ENCODE measurements at regions not wholly inside any gene's neighbourhood (a gene's known extent, or its start where the extent isn't known, plus 50 kb on each side); places are given as distances from the start of the nearest gene placed in this dataset.
"Not testable (repeated sequence)": the region's sequence is repeated elsewhere in the genome, so short reads cannot be mapped to it uniquely, and the experiment has no call there.

DNA sequence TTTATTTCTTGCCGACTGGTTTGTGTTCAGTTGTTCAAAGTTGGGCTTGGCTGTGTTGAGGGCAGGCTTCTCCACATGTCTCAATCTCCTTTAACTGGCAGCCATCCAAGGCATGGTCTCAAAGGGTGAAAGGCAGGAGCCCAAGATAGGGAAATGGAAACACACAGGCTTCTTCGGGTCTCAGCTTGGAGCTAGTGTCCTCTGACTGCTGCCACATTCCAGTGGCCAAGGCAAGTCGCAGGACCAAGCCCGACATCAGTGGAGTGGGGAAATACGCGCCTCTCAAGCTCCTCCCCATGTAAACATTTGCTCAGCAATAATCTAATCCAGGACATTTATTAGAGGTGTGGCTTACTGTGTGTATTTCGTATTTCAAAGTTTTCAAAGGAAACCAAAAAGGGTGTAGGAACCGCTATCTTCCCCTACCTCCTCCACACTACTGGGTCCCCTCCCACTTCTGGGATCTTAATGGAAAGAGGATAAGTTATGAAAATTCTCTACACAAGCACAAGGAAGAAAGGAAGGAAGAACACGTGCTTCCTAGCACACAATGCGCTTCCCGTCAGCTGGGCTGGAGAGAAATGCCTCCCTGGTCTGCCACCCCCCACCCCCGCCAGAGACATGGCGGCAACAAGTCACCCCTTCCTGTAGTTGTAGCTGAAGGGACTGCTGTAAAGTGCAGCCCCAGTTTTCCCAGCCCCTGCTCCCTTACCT lies 181.7 kb downstream of the FAM43A start:
- DNase-seq (ENCODE audit: low spot score): no peak

DNA sequence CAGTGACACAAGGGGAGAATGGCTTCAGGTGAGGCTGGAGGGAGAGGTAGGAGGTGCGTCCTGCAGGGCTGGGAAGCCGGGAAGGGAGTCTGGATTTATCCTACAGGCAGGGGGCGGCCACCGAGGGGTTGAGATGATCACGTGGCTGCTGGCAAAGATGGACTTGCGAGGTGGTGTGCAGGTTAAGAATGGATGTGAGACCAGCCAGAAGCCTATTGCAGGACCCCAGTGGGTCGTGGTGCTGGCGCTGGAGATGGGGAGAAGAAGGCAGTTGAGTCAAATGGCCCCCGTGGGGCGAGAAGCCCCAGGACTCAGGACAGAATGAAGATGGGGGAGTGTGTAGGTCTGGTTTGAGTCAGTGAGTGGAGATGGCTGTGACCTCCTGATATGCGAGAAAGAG lies 183.1 kb downstream of the FAM43A start:
- DNase-seq (ENCODE audit: low spot score): no peak

- DNase-seq (ENCODE audit: low spot score): no peak
These were observed 183.9 kb downstream of the FAM43A start for GRCh38 chr3:194869482-194870169.

- DNase-seq (ENCODE audit: low spot score): no peak
These were observed 184.9 kb downstream of the FAM43A start for GRCh38 chr3:194870394-194871110.

DNA sequence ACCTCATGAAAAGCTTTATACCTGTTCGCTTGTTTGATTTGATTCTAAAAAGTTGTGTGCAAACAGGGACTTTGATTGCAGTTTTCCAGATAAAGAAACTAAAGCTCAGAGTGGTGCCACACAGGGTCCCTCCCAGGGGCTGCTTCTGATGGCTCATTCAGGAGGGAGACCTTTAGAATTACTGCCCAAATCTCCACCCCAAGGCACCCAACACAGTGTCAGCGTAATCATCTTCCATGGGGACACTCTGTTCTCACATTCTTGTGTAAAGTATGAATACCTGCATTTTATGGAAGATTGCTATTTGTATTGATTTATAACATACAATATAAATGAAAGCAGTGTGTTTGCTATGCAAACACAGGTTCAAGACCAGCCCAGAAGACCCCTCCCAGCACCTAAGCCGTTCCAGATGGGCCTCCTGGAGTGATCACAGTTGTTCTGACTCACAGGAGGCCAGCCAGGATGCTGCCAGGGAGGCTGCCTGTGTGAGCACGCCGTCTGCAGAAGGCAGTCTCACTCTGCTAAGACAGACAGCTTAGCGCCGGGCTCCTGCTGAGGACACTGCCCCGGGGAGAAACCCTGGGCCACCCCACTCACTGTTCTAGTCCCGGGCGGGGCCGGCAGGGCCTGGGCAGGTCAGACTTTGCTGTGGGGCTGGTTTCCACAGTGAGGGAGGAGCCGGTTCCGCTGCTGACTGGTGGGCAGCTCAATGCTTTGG lies 185.6 kb downstream of the FAM43A start:
- DNase-seq (ENCODE audit: low spot score): no peak

DNA sequence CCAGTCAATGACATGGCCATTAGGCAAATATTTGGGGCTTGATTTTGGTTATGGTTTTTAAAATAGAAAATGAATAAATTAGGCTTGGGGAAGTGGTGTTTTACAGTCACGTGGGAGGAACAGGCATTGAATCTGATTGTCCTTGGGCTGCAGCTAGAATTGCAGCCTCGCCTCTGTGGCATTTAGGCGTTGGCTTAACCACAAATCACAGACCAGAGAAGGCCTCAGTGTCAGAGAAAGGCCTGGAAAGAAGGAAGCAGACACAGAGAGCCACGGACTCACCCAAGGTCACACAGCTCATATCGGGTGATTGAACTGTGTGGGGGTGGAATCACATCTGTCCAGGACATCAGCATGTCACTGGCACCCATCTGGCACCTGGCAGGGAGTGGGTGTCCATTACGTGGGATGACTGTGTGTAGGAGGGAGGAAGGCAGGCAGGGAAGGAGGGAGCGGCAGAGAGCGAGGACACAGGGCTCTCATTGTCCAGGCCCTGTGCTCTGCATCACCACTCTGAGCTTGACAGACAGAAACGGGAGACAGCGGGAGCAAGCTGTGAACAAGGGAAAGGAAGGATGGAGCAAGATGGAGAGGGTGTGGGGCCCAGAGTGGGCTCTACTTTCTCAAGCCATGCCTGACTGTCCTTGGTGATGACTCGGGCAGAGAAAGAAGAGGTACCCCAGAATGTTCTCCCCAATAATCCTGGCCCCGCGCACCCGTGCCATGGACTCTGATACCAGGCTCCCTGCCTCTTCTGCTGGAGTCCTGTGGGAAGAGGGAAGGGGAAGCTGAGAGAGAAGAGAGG lies 186.4 kb downstream of the FAM43A start:
- DNase-seq (ENCODE audit: low spot score): peak; percentile 67

DNA sequence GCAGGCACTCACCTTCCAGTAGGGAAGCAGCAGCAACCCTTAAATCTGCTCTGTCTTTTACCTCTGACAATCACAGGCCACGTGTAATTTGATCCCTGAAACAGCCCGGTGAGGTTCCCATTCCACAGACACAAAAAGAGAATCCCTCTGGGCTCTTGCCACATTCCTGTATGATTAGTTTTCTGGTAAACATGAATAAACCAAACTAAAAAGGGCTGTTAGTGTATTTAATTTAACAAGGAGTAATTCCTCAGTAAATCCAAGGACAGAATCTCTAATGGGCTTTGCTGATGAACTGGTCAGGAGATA lies 186.9 kb downstream of the FAM43A start:
- no peak for DNase-seq (ENCODE audit: low spot score)

- not testable (repeated sequence) for DNase-seq (ENCODE audit: low spot score)
These were observed 187.8 kb downstream of the FAM43A start for GRCh38 chr3:194873474-194873873.

DNA sequence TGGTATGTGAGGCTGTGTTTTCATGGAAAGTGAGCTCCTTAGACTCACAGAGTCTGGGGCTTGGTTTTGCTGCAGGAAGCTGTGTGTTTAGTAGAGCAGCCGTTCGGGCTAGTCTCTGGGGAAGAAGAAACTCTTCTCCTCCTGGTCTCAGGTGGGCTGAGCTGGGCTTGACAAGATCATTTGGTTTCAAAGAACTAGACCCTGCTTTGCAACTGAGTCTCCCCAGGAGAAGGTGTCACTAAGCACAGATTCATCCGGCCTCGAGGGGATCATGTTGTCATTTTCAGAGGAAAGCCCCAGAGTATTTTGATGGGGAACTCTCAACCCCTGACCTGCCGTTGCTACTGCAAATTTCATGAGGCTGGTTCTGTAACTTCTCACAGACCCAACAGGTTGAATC lies 188.5 kb downstream of the FAM43A start:
- DNase-seq (ENCODE audit: low spot score): no peak

DNA sequence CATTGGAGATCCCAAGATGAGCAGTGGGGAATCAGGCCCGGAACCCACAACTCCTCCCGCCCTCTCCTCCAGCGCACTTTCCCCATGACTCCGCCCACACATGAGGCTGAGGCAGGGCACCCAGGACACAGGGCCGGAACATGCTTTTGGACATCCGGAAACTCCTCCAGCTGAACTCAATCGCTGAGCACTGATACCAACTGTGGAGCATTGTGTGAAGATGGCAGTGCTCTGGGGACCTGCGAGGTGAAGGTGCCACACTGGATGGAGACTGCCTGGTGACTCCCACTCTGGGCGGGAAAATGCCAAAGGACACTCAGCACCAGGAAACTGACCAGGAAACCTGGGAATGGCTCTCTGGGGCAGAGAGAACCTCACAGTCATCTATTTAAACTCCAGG lies 189.1 kb downstream of the FAM43A start:
- no peak for DNase-seq (ENCODE audit: low spot score)

DNA sequence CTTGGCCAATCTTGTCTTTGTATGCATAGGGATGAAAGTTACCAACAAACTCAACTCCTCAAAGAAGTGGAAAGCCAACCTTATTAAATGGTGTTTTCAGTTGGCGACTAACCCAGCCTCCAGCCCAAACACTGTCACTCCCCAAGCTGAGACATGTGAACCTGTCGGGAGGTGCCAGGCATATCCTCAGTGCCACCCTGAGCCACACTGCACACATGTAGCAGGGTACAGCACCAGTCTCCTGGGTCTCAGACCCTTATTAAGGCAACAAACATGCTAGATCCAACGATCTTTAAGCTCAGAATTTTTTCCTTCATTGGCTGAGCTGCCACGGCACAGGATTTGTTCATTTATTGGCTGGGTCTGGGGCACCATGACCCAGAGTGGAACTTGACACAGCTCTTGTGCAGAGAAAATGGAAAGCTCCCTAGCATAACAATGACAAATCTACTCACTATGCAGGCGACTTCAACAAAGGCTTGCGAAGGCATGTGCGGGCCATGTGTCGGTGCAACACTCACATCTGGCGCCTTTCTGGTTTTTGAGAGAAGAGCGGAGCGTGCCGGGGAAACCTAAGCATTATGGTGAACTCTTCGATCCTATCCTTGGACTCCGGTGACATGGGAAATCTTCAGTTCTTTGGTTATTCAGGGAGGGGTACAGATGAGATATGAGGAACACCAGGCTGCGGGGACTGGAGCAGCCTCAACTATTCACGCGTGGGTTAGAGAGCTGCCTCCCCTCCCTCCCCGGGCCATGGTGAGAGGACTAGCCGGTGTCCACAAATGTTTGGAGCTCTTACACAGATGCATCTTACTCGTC lies 190.1 kb downstream of the FAM43A start:
- no peak for DNase-seq (ENCODE audit: low spot score)

GRCh38 chr3:194876403-194877095 lies 190.9 kb downstream of the FAM43A start:
- DNase-seq (ENCODE audit: low spot score): no peak

DNA sequence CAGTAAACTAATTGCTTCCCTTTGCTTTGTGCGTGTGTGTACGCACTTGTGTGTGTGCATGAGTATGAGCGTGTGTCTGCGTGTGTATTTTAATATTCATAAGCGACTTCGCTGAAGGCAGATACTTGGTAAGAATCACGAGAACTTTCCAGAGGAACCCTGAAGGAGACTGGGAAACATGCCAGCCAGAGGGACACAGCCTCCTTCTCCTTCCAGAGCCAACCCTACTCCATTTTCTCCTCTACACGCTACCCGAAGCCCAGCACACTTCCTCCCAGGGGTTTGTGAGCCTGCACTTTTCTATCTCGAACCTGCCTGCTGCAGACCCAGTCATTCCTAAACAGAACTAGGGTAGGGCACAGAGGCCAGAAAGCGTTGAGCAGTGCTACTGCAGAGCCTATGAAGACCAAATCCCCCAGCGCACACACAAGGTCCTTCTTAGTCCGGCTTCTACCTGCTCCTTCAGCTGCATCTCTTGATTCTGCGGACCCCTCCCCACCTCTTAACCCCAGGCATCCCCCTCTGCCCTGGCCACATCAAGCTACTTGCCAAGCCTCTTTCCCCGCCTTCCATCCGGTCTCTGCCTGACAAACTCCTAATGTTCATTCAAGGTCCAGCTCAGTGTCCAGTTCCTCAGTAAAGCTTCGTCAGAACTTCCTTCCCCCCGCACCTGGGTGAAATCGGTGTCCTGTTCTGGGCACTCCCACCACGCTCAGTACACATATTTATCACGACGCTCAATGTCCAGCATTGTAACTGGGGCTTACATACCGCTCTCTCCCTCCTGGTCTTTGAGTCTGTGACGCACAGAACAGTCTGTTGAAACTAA lies 191.8 kb downstream of the FAM43A start:
- no peak for DNase-seq (ENCODE audit: low spot score)

GRCh38 chr3:194879126-194879877 lies 193.6 kb downstream of the FAM43A start:
- DNase-seq (ENCODE audit: low spot score): no peak

- DNase-seq (ENCODE audit: low spot score): no peak
These were observed 194.6 kb downstream of the FAM43A start for GRCh38 chr3:194879991-194880939.

DNA sequence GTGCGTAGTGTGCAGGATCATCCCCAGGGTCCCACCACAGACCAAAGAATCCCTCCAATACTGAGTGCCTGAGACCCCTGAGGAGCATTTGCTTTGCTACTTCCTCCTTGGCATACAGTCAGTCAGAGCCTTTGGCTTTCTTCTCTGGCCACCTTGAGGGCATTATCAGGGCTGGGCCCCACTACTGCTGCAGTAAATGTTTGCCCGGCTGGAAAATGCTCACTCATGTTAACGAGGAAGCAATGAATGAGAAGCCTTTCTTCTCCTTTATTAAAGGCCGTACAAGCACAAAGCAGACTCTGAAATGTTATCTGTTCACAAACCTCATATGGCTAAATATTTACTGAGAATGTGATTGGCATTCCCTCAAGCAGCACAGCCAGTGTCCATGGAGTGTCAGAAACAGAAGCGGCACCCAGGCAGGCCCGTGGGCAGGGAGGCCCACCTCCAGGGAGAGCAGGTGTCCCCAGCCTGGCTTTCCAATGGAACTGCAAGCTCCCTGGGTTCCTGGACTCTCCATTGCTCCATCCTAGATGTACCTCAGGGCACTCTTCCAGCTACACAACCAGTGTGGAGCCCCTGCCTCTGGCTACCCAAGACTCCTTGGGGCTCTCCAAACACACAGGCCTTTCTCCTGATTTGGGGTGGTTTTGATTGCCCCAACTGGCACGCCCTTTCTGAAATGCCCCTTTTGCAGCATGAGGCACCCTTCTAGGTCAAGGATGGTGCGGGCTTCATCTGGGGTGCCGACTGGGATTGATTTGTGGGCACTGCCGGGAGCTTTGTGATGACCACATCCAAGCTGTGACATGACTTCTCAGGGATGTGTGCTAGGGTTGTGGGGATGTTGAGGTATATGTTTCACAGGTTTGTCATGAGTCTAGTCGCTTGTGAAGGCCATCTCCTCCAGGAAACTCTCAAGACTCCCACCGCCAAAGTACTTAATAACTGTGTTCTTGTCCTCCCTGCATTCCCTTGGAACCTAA lies 195.6 kb downstream of the FAM43A start:
- no peak for DNase-seq (ENCODE audit: low spot score)
